DOHH2 (cell line): ENCODE measurements at regions not wholly inside any gene's neighbourhood (a gene's known extent, or its start where the extent isn't known, plus 50 kb on each side); places are given as distances from the start of the nearest gene placed in this dataset.

Experiments used
- H3F3A ChIP-seq: fragments of 200-600 bp; sonication (generic), shearing (Covaris generic); 2 replicates; pipeline ENCODE4 v1.6.0; 2016; ENCODE audit warnings: antibody characterized with exemption, mild to moderate bottlenecking; ENCODE audit not compliant: control insufficient read depth, insufficient read depth
- H3K27ac ChIP-seq: fragments of 200-600 bp; sonication (generic); 2 replicates; pipeline ENCODE4 v1.5.1; 2014; ENCODE audit warnings: low read depth, mild to moderate bottlenecking, low read length, moderate library complexity
- H3K27me3 ChIP-seq: fragments of 200-600 bp; sonication (generic); 2 replicates; pipeline ENCODE4 v1.6.1; 2014; ENCODE audit warnings: mild to moderate bottlenecking, low read length, mixed read lengths; ENCODE audit not compliant: control insufficient read depth
- H3K36me3 ChIP-seq: fragments of 200-600 bp; sonication (generic); 2 replicates; pipeline ENCODE4 v1.6.1; 2014; ENCODE audit warnings: mild to moderate bottlenecking, low read length, moderate library complexity, mixed read lengths; ENCODE audit not compliant: control insufficient read depth
- H3K4me1 ChIP-seq: fragments of 200-600 bp; sonication (generic); 2 replicates; pipeline ENCODE4 v1.6.1; 2014; ENCODE audit warnings: mild to moderate bottlenecking, low read length, mixed read lengths; ENCODE audit not compliant: control insufficient read depth
- H3K4me2 ChIP-seq: fragments of 200-600 bp; sonication (generic); 2 replicates; pipeline ENCODE4 v1.6.0; 2014; ENCODE audit warnings: mild to moderate bottlenecking, low read length, moderate library complexity
- H3K4me3 ChIP-seq: fragments of 200-600 bp; sonication (generic); 2 replicates; pipeline ENCODE4 v1.5.1; 2014; ENCODE audit warnings: mild to moderate bottlenecking, low read length, mixed read lengths
- H3K79me2 ChIP-seq: fragments of 200-600 bp; sonication (generic); 2 replicates; pipeline ENCODE4 v1.6.1; 2014; ENCODE audit warnings: mild to moderate bottlenecking, low read length, mixed read lengths; ENCODE audit not compliant: control insufficient read depth
- H3K9me2 ChIP-seq: fragments of 200-600 bp; sonication (generic); replicated peaks from 2 replicates; pipeline ENCODE4 v1.6.1; 2014; ENCODE audit warnings: mild to moderate bottlenecking, low read length, mixed read lengths; ENCODE audit not compliant: control insufficient read depth
- H3K9me3 ChIP-seq: fragments of 200-600 bp; sonication (generic); 2 replicates; pipeline ENCODE4 v1.6.1; 2014; ENCODE audit warnings: antibody characterized with exemption, low read length, mixed read lengths; ENCODE audit not compliant: control insufficient read depth, insufficient read depth
- H4K20me1 ChIP-seq: fragments of 200-600 bp; sonication (generic); 2 replicates; pipeline ENCODE4 v1.6.0; 2014; ENCODE audit warnings: low read depth, mild to moderate bottlenecking, antibody characterized with exemption, low read length, moderate library complexity; ENCODE audit not compliant: control insufficient read depth, insufficient read depth
- EZH2phosphoT487 ChIP-seq: fragments of 200-600 bp; sonication (generic); IDR thresholded peaks from 2 replicates; pipeline ENCODE4 v1.6.1; 2017; ENCODE audit warnings: borderline replicate concordance, mild to moderate bottlenecking, antibody characterized with exemption, low read length, moderate library complexity, mixed read lengths
- TF ChIP-seq, protein P1 (sequence below): fragments of 200-600 bp; sonication (generic); IDR thresholded peaks from one replicate; pipeline ENCODE4 v1.5.1; 2014; ENCODE audit warnings: antibody characterized with exemption, mild to moderate bottlenecking, low read depth, low read length; ENCODE audit not compliant: poor library complexity, severe bottlenecking

DNA sequence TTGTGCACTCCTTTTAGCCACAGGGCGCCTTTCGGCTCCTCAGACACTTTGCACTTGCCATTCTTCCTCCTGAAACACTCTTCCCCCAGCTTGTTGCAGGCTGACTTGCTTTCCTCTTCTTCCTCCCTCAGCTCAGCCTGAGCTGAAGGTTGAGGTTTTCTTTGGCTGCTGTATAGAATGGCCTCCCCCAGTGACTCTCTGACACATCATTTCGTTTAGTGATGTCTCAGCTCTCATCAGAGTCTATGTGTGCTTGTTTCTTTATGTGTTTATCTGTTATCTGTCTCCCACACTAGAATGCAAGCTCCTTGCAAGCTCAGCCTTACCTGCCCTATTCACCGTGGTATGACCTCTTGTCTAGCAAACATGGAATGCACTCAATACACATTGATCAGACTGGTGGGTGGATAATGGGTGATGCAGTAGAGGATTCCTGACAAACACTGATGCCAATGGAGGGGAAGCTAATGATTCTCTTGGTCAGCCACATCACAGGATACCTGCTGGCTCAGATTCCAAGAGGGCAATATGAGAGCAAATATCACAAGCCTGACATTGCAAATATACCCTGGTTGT, 112.9 kb upstream of the STC2 start:
- TF ChIP-seq EZH2phosphoT487 = no peak
- no peaks in the 10 kb centered on the region for H3K36me3 ChIP-seq

DNA sequence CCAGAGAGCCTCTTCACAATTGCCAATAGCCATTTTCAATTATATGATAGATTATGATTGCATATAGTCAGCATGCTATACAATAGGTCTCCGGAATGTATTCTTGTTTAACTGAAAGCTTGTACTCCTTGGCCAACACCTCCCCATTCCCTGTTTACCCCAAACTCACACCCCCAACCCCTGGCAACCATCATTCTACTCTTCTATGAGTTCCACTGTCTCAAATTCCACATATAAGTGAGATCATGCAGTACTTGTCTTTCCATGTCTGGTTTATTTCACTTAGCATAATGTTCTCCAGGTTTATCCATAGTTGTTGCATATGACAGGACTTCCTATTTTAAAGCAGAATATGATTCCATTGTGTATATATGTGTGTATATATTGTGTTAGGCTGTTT, 110.7 kb upstream of the STC2 start:
- Histone ChIP-seq H3K79me2 (no peaks in the 10 kb centered on the region), H3K4me1 (no peaks in the 10 kb centered on the region), H3K9me3 (no peaks in the 10 kb centered on the region)

More for the DNA sequence above, 112.9 kb upstream of the STC2 start:
- Histone ChIP-seq H4K20me1 (no peaks in the 10 kb centered on the region), H3K9me2 (no peaks in the 10 kb centered on the region), H3K4me3 (no peak overlapping the region), H3K9me3 (no peaks in the 10 kb centered on the region), H3K79me2 (no peaks in the 10 kb centered on the region), H3K27me3 (peaks cover 2% of the 10 kb centered on the region), H3F3A (no peaks in the 10 kb centered on the region), H3K4me2 (no peak overlapping the region), H3K4me1 (no peaks in the 10 kb centered on the region), H3K27ac (no peak overlapping the region)

DNA sequence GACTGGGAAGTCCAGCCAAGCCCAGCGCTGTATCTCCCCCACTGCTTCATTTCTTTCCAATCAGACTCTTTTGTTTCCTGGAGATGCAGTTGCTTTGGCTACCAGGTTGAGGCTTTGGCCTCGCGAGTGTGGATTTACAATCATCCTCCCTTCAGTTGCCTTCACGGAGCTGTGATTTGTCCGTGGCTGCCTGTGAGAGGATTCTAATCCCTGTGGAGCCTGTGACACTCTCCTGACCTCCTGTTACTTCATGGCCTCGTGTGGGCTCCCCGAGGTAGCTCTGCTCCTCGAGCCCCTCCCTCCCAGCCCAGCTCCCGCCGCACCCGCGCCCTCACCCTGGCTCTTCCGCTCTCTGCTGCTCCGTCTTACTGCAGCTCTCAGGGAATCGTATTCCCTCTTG, 107.2 kb upstream of the STC2 start:
- H3K27ac ChIP-seq = no peak overlapping the region
- H3K4me1 ChIP-seq = no peaks in the 10 kb centered on the region
- H3K9me3 ChIP-seq = no peaks in the 10 kb centered on the region
- no peaks in the 10 kb centered on the region for H3K9me2 ChIP-seq
- no peaks in the 10 kb centered on the region for H4K20me1 ChIP-seq
- H3F3A ChIP-seq = no peaks in the 10 kb centered on the region
- TF ChIP-seq, protein P1, sequence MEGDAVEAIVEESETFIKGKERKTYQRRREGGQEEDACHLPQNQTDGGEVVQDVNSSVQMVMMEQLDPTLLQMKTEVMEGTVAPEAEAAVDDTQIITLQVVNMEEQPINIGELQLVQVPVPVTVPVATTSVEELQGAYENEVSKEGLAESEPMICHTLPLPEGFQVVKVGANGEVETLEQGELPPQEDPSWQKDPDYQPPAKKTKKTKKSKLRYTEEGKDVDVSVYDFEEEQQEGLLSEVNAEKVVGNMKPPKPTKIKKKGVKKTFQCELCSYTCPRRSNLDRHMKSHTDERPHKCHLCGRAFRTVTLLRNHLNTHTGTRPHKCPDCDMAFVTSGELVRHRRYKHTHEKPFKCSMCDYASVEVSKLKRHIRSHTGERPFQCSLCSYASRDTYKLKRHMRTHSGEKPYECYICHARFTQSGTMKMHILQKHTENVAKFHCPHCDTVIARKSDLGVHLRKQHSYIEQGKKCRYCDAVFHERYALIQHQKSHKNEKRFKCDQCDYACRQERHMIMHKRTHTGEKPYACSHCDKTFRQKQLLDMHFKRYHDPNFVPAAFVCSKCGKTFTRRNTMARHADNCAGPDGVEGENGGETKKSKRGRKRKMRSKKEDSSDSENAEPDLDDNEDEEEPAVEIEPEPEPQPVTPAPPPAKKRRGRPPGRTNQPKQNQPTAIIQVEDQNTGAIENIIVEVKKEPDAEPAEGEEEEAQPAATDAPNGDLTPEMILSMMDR = no peak
- no peak for TF ChIP-seq EZH2phosphoT487
- no peaks in the 10 kb centered on the region for H3K79me2 ChIP-seq
- no peak overlapping the region for H3K4me3 ChIP-seq
- H3K27me3 ChIP-seq = no peaks in the 10 kb centered on the region
- no peaks in the 10 kb centered on the region for H3K36me3 ChIP-seq
- H3K4me2 ChIP-seq = no peak overlapping the region

More for the DNA sequence above, 110.7 kb upstream of the STC2 start:
- no peaks in the 10 kb centered on the region for H3K27me3 ChIP-seq
- no peaks in the 10 kb centered on the region for H3K36me3 ChIP-seq
- no peaks in the 10 kb centered on the region for H4K20me1 ChIP-seq
- no peak overlapping the region for H3K27ac ChIP-seq
- H3K4me2 ChIP-seq = no peak overlapping the region
- no peak for TF ChIP-seq EZH2phosphoT487
- TF ChIP-seq, protein P1 = no peak
- no peaks in the 10 kb centered on the region for H3K9me2 ChIP-seq
- no peak overlapping the region for H3K4me3 ChIP-seq
- H3F3A ChIP-seq = no peaks in the 10 kb centered on the region

DNA sequence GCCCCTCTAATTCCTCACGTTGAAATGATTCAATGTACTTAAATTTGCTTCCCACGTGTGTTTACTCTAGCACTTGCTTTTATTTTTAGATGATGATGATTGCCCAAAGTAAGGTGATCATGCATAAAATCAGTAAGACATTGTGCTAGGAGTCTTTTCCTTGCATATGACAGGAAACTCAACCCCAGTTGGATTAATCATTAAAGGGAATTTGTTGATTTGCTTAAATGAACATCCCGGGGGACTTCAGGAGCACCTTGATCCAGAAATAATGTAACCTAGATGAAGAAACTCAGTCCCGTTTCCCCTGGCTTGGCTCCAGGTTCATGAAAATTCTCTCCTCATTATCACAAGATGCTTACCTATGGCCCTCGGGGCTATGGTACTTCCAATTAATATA, 106.1 kb upstream of the STC2 start:
- H3K27me3 ChIP-seq = no peaks in the 10 kb centered on the region

More for the DNA sequence above, 106.1 kb upstream of the STC2 start:
- no peaks in the 10 kb centered on the region for H3K4me1 ChIP-seq
- H3F3A ChIP-seq = no peaks in the 10 kb centered on the region
- H3K36me3 ChIP-seq = no peaks in the 10 kb centered on the region
- no peaks in the 10 kb centered on the region for H3K9me3 ChIP-seq
- H3K4me3 ChIP-seq = no peak overlapping the region
- no peak overlapping the region for H3K27ac ChIP-seq
- H4K20me1 ChIP-seq = no peaks in the 10 kb centered on the region
- TF ChIP-seq, protein P1 = no peak
- no peak for TF ChIP-seq EZH2phosphoT487
- H3K79me2 ChIP-seq = no peaks in the 10 kb centered on the region
- H3K4me2 ChIP-seq = no peak overlapping the region
- H3K9me2 ChIP-seq = no peaks in the 10 kb centered on the region
